GM12892 (cell line): ENCODE measurements at regions not wholly inside any gene's neighbourhood (a gene's known extent, or its start where the extent isn't known, plus 50 kb on each side); places are given as distances from the start of the nearest gene placed in this dataset.

ENCODE experiments used
- POLR2A ChIP-seq: IDR thresholded peaks from 2 replicates; pipeline ENCODE4 v1.6.1; 2011; ENCODE audit warnings: low read depth, low read length, control low read depth
- POLR2AphosphoS5 ChIP-seq: IDR thresholded peaks from 2 replicates; pipeline ENCODE4 v1.6.1; 2011; ENCODE audit warnings: low read depth, low read length, control low read depth

GRCh38 chr5:143986516-143987212, 174.7 kb downstream of the HMHB1 start:
- TF ChIP-seq POLR2AphosphoS5 (no peak), POLR2A (no peak)
